Adrenal gland (tissue), 5 donors: ENCODE measurements at regions not wholly inside any gene's neighbourhood (a gene's known extent, or its start where the extent isn't known, plus 50 kb on each side); places are given as distances from the start of the nearest gene placed in this dataset.

Experiments
- CTCF ChIP-seq, 6 experiments: fragments of 450-650 bp in 4 of 6; fragments of 200-600 bp in 2 of 6; sonication (generic) in 1 of 6; IDR thresholded peaks; 1 replicate in 5 of 6; 2 replicates in 1 of 6; pipeline versions ENCODE4 v1.5.1 to v1.8.0; 2016 to 2021; ENCODE audit warnings: antibody characterized with exemption in 6 of 6, mild to moderate bottlenecking in 2 of 6, moderate library complexity in 1 of 6
- POLR2A ChIP-seq, 2 donors: fragments of 450-650 bp; IDR thresholded peaks; one replicate each; pipeline ENCODE4 v1.6.1; 2017; ENCODE audit warnings: antibody characterized with exemption in 2 of 2, mild to moderate bottlenecking in 2 of 2, moderate library complexity in 1 of 2
- donor health status: DM: no; HTN: no; CAD: no.

- TF ChIP-seq POLR2A (IDR thresholded peaks at IDR 0.05), result no peak
- no peak for TF ChIP-seq CTCF (IDR thresholded peaks at IDR 0.05)
Observed at GRCh38 chr5:20619591-20619990, 631.6 kb upstream of the CDH18 start.
